ENCODE measurements at regions not wholly inside any gene's neighbourhood (a gene's known extent, or its start where the extent isn't known, plus 50 kb on each side); places are given as distances from the start of the nearest gene placed in this dataset.

- TF ChIP-seq POLR2A (IDR thresholded peaks at IDR 0.05) (no peak), CTCF (IDR thresholded peaks at IDR 0.05) (no peak)
Measured at GRCh38 chr3:25046911-25047771, 380.9 kb upstream of the RARB start.
